GM12872 (cell line): ENCODE measurements at regions not wholly inside any gene's neighbourhood (a gene's known extent, or its start where the extent isn't known, plus 50 kb on each side); places are given as distances from the start of the nearest gene placed in this dataset.

Source experiments
- CTCF ChIP-seq: IDR thresholded peaks from 3 replicates; pipeline ENCODE4 v1.5.1; 2011; ENCODE audit warnings: low read depth, mild to moderate bottlenecking, low read length, moderate library complexity; ENCODE audit not compliant: insufficient read depth

GRCh38 chr5:74971947-74972460, 80.4 kb downstream of the GCNT4 start:
- TF ChIP-seq CTCF: no peak

GRCh38 chr5:74969726-74970125, 82.6 kb downstream of the GCNT4 start:
- no peak for TF ChIP-seq CTCF

- no peak for TF ChIP-seq CTCF
Observed at GRCh38 chr5:74966141-74967026, 86.0 kb downstream of the GCNT4 start.

GRCh38 chr5:74963407-74963806, 89.0 kb downstream of the GCNT4 start:
- TF ChIP-seq CTCF: no peak

- TF ChIP-seq CTCF: no peak
Observed at GRCh38 chr5:74957906-74958305, 91.7 kb upstream of the FAM169A start.

GRCh38 chr5:74957029-74957784, 91.0 kb upstream of the FAM169A start:
- TF ChIP-seq CTCF: no peak

GRCh38 chr5:74956278-74956677, 90.1 kb upstream of the FAM169A start:
- TF ChIP-seq CTCF: no peak
